Endothelial cell of umbilical vein (primary cell): ENCODE measurements at regions not wholly inside any gene's neighbourhood (a gene's known extent, or its start where the extent isn't known, plus 50 kb on each side); places are given as distances from the start of the nearest gene placed in this dataset.

Source experiments
- BruUV-seq: library from RNA; stranded (reverse); fragments of 400-500 nt; replicated peaks from 2 replicates; lab custom pipeline; 2021; lab: Mats Ljungman, UMichigan
- CTCF ChIA-PET: fragments of 300-600, 350-600 bp; sonication (Branson Sonifier 250); formaldehyde crosslinking; loops from one replicate; lab custom pipeline; 2021; ENCODE audit warnings: antibody characterized with exemption, inconsistent platforms; lab: Charles Lee
- POLR2A ChIA-PET: fragments of 300-600, 350-600 bp; sonication (Branson Sonifier 250); formaldehyde crosslinking; loops from one replicate; lab custom pipeline; 2021; ENCODE audit warnings: antibody characterized with exemption, inconsistent platforms; lab: Charles Lee
- DNase-seq: peaks from one replicate; pipeline ENCODE4 v3.0.0-alpha.2; 2011; ENCODE audit warnings: low read depth, low spot score
- FAIRE-seq: peaks from 2 replicates; lab custom pipeline; 2011; peaks lifted over from hg19 to GRCh38; lab: Jason Lieb, UNC
- H2AFZ ChIP-seq: 2 replicates; pipeline ENCODE4 v1.6.0; 2012; ENCODE audit warnings: low read depth, low read length, control low read depth, inconsistent platforms
- H3K27ac ChIP-seq: 2 replicates; pipeline ENCODE4 v1.5.1; 2011; ENCODE audit warnings: low read depth, mild to moderate bottlenecking, control low read depth, low read length, moderate library complexity; ENCODE audit not compliant: insufficient read depth
- H3K27me3 ChIP-seq, 2 experiments: 2 replicates each; pipeline versions ENCODE4 v1.6.0 to v1.6.1; 2011; ENCODE audit warnings: low read length in 2 of 2, mixed read lengths in 1 of 2; ENCODE audit not compliant: control insufficient read depth in 2 of 2, insufficient read depth in 2 of 2
- H3K36me3 ChIP-seq, 2 experiments: 2 replicates in 1 of 2; 3 replicates in 1 of 2; pipeline ENCODE4 v1.5.1; 2011; ENCODE audit warnings: low read length in 2 of 2, mild to moderate bottlenecking in 1 of 2, moderate library complexity in 1 of 2; ENCODE audit not compliant: control insufficient read depth in 2 of 2, insufficient read depth in 2 of 2; ENCODE audit errors: extremely low read depth in 1 of 2
- H3K4me1 ChIP-seq: 3 replicates; pipeline ENCODE4 v1.5.1; 2011; ENCODE audit warnings: mild to moderate bottlenecking, low read length; ENCODE audit not compliant: control insufficient read depth, insufficient read depth; ENCODE audit errors: extremely low read depth
- H3K4me2 ChIP-seq: 2 replicates; pipeline ENCODE4 v1.6.1; 2011; ENCODE audit warnings: low read length, control low read depth, mixed read lengths; ENCODE audit not compliant: insufficient read depth
- H3K4me3 ChIP-seq, 3 experiments: fragments of 200-600 bp in 1 of 3; sonication (generic), shearing (Covaris generic) in 1 of 3; replicated peaks in 1 of 3; 2 replicates each; pipeline ENCODE4 v1.5.1; 2011 to 2016; ENCODE audit warnings: control low read depth in 3 of 3, low read length in 3 of 3, mild to moderate bottlenecking in 2 of 3, inconsistent platforms in 1 of 3, low read depth in 1 of 3, moderate library complexity in 1 of 3; ENCODE audit not compliant: insufficient read depth in 1 of 3
- H3K79me2 ChIP-seq: 2 replicates; pipeline ENCODE4 v1.6.0; 2012; ENCODE audit warnings: low read length, inconsistent platforms; ENCODE audit not compliant: control insufficient read depth, insufficient read depth
- H3K9ac ChIP-seq: replicated peaks from 2 replicates; pipeline ENCODE3; 2011; ENCODE audit warnings: low read length, control low read depth; ENCODE audit not compliant: insufficient read depth; ENCODE audit errors: extremely low read depth
- H3K9me1 ChIP-seq: replicated peaks from 3 replicates; pipeline ENCODE4 v1.6.0; 2011; ENCODE audit warnings: mild to moderate bottlenecking, low read length; ENCODE audit not compliant: control insufficient read depth, insufficient read depth; ENCODE audit errors: extremely low read depth
- H3K9me3 ChIP-seq: replicated peaks from 2 replicates; pipeline ENCODE4 v1.5.1; 2012; ENCODE audit warnings: low read length, inconsistent platforms; ENCODE audit not compliant: control insufficient read depth, insufficient read depth
- H4K20me1 ChIP-seq: replicated peaks from 2 replicates; pipeline ENCODE3; 2011; ENCODE audit warnings: mild to moderate bottlenecking, low read length; ENCODE audit not compliant: control insufficient read depth, insufficient read depth; ENCODE audit errors: extremely low read depth
- EZH2 ChIP-seq: IDR thresholded peaks from 2 replicates; pipeline ENCODE4 v1.6.1; 2012; ENCODE audit warnings: borderline replicate concordance, low read depth, mild to moderate bottlenecking, moderate library complexity, low read length, inconsistent platforms; ENCODE audit not compliant: severe bottlenecking
- FOS ChIP-seq: IDR thresholded peaks from 2 replicates; pipeline ENCODE4 v1.6.1; 2011; ENCODE audit warnings: mild to moderate bottlenecking, low read length, moderate library complexity, borderline replicate concordance; ENCODE audit not compliant: insufficient read depth
- GATA2 ChIP-seq: IDR thresholded peaks from 2 replicates; pipeline ENCODE4 v1.7.0; 2011; ENCODE audit warnings: low read depth, mild to moderate bottlenecking, moderate library complexity, mixed read lengths, low read length; ENCODE audit not compliant: insufficient read length, insufficient read depth
- JUN ChIP-seq: IDR thresholded peaks from 2 replicates; pipeline ENCODE4 v1.6.1; 2011; ENCODE audit warnings: borderline replicate concordance, low read depth; ENCODE audit not compliant: insufficient read length, insufficient read depth
- MYC ChIP-seq: IDR thresholded peaks from one replicate; pipeline ENCODE4 v1.6.1; 2011; ENCODE audit warnings: mild to moderate bottlenecking, low read depth, low read length
- POLR2A ChIP-seq: IDR thresholded peaks from 2 replicates; pipeline ENCODE4 v1.6.1; 2012; ENCODE audit warnings: low read depth, mild to moderate bottlenecking, control low read depth, low read length
- POLR2AphosphoS5 ChIP-seq: IDR thresholded peaks from 2 replicates; pipeline ENCODE4 v1.6.1; 2012; ENCODE audit warnings: low read depth, mild to moderate bottlenecking, control low read depth, low read length, moderate library complexity; ENCODE audit not compliant: insufficient read depth
- dilution Hi-C: fragments of 300-500 bp; cut with MboI; formaldehyde crosslinking; loops from one replicate; pipeline ENCODE4 v1.15.0; 2019; ENCODE audit warnings: low sequenced_read_pairs; ENCODE audit not compliant: extremely low pct_ligation_motif_present
- intact Hi-C: fragments of 100-400 bp; cut with micrococcal nuclease; formaldehyde crosslinking; loops from one replicate; pipeline ENCODE4 v1.10.0; 2022
- TF ChIP-seq, protein P1 (sequence below), 2 donors: IDR thresholded peaks; 1 replicate in 1 of 2; 2 replicates in 1 of 2; pipeline ENCODE4 v1.5.1; 2011; ENCODE audit warnings: low read length in 2 of 2, mild to moderate bottlenecking in 2 of 2, moderate library complexity in 2 of 2, control low read depth in 1 of 2, inconsistent platforms in 1 of 2, low read depth in 1 of 2; ENCODE audit not compliant: insufficient read depth in 1 of 2; ENCODE audit errors: extremely low read depth in 1 of 2
- TF ChIP-seq, protein P2 (sequence below): IDR thresholded peaks from 2 replicates; pipeline ENCODE4 v1.6.1; 2011; ENCODE audit not compliant: insufficient read depth, insufficient read length

DNA sequence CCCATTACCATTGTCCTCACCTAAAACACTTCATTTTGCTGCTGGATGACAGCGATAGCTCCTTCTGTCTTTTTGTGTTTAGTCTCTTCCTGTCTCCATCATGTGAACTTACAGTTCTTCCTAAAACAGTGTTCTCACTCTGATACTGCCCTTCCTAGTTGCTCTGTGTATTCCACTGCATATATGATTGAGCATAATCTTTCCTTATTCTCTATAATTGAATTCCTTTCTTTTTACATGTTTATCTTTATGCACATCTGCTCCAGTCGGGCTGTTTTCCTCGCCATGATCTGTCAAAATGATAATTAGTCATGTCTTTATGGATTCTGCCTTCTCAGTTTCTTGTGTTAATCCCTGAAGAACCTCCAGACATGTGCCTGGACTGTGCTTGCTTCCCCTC lies 405.1 kb upstream of the SEMA6D start:
- Histone ChIP-seq H3K4me2 (no peak overlapping the region), H4K20me1 (no peaks in the 10 kb centered on the region), H3K36me3 (no peaks in the 10 kb centered on the region), H2AFZ (no peak overlapping the region), H3K9me3 (no peaks in the 10 kb centered on the region), H3K27me3 (no peaks in the 10 kb centered on the region), H3K4me1 (no peaks in the 10 kb centered on the region), H3K9ac (no peak overlapping the region), H3K27ac (no peak overlapping the region), H3K9me1 (no peaks in the 10 kb centered on the region), H3K4me3 (no peak overlapping the region), H3K79me2 (no peaks in the 10 kb centered on the region)
- no TSS peak for BruUV-seq
- ChIA-PET CTCF (interaction anchor here (0.7 kb wide), 1 partner anchor 11 kb away, joined by 3 read pairs; no protein-coding TSS in a partner anchor), POLR2A (no interaction called here)
- DNase-seq = no peak
- TF ChIP-seq, protein P1, sequence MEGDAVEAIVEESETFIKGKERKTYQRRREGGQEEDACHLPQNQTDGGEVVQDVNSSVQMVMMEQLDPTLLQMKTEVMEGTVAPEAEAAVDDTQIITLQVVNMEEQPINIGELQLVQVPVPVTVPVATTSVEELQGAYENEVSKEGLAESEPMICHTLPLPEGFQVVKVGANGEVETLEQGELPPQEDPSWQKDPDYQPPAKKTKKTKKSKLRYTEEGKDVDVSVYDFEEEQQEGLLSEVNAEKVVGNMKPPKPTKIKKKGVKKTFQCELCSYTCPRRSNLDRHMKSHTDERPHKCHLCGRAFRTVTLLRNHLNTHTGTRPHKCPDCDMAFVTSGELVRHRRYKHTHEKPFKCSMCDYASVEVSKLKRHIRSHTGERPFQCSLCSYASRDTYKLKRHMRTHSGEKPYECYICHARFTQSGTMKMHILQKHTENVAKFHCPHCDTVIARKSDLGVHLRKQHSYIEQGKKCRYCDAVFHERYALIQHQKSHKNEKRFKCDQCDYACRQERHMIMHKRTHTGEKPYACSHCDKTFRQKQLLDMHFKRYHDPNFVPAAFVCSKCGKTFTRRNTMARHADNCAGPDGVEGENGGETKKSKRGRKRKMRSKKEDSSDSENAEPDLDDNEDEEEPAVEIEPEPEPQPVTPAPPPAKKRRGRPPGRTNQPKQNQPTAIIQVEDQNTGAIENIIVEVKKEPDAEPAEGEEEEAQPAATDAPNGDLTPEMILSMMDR (IDR thresholded peaks at IDR 0.05; ENCODE audit: extremely low read depth in 1 of 2, insufficient read depth in 1 of 2, low read depth in 1 of 2, low read length in 2 of 2) = no peak
- no peak for TF ChIP-seq POLR2AphosphoS5
- no peak for TF ChIP-seq GATA2
- TF ChIP-seq EZH2 = no peak
- no peak for TF ChIP-seq JUN
- no peak for TF ChIP-seq FOS
- no peak for TF ChIP-seq POLR2A
- TF ChIP-seq, protein P2, sequence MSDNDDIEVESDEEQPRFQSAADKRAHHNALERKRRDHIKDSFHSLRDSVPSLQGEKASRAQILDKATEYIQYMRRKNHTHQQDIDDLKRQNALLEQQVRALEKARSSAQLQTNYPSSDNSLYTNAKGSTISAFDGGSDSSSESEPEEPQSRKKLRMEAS = no peak
- no peak for TF ChIP-seq MYC
- dilution Hi-C loops (no loop called here), intact Hi-C loops (no loop called here)
- FAIRE-seq = no peak
